ENCODE measurements at regions not wholly inside any gene's neighbourhood (a gene's known extent, or its start where the extent isn't known, plus 50 kb on each side); places are given as distances from the start of the nearest gene placed in this dataset.

DNA sequence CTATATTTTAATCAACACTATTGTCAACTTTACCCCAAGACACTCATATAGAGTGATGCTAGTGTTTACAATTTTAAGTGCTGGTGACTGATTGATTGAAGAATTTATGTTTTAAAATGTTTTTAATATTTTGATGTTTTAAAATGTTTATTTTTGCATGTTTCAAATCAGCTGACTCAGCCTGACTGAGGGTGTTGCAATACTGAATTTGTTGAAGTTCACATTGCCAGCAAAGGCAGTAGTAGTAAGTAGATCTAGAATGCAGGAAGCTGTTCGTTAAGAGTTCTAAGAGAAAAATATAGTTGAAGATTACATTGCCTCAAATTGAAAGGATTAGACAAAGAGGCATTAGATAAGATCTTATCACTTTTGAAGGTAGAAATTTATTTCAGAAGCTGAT lies 977.6 kb downstream of the IGSF11 start:
- TF ChIP-seq L3MBTL2 (conservative IDR thresholded peaks at IDR 0.05) (no peak), BHLHE40 (IDR thresholded peaks at IDR 0.05; ENCODE audit: borderline replicate concordance) (no peak)
